H1 (cell line): ENCODE measurements at regions not wholly inside any gene's neighbourhood (a gene's known extent, or its start where the extent isn't known, plus 50 kb on each side); places are given as distances from the start of the nearest gene placed in this dataset.

Experiments
- CTCF ChIA-PET: fragments of 300-600 bp; sonication (Branson Sonifier 250); formaldehyde crosslinking; loops from one replicate; lab custom pipeline; 2021; ENCODE audit not compliant: partially characterized antibody; lab: Charles Lee
- POLR2A ChIA-PET: fragments of 300-600 bp; sonication (Branson Sonifier 250); formaldehyde crosslinking; loops from one replicate; lab custom pipeline; 2021; ENCODE audit warnings: inconsistent platforms; ENCODE audit not compliant: partially characterized antibody; lab: Charles Lee
- DNase-seq, 2 experiments: peaks; one replicate each; pipeline versions ENCODE4 v3.0.0 to v3.0.0-alpha.2; 2010 to 2022; ENCODE audit warnings: low spot score in 2 of 2, low read depth in 1 of 2, mixed read lengths in 1 of 2
- FAIRE-seq: peaks from 2 replicates; lab custom pipeline; 2011; peaks lifted over from hg19 to GRCh38; lab: Jason Lieb, UNC
- H2AFZ ChIP-seq: 2 replicates; pipeline ENCODE4 v1.8.1; 2012; ENCODE audit warnings: low read length, inconsistent platforms
- H2AK5ac ChIP-seq: 2 replicates; pipeline ENCODE4 v1.6.1; 2013; ENCODE audit warnings: low read depth, low read length
- H2BK120ac ChIP-seq: replicated peaks from 2 replicates; pipeline ENCODE3; 2013; ENCODE audit warnings: low read depth, low read length, inconsistent platforms
- H2BK12ac ChIP-seq: 2 replicates; pipeline ENCODE4 v1.6.1; 2013; ENCODE audit warnings: low read depth, low read length
- H2BK15ac ChIP-seq: 2 replicates; pipeline ENCODE4 v1.6.1; 2013; ENCODE audit warnings: low read length
- H2BK20ac ChIP-seq: 2 replicates; pipeline ENCODE4 v1.6.1; 2013; ENCODE audit warnings: low read length
- H2BK5ac ChIP-seq: 2 replicates; pipeline ENCODE4 v1.6.1; 2013; ENCODE audit warnings: low read depth, low read length
- H3K14ac ChIP-seq: 2 replicates; pipeline ENCODE4 v1.6.1; 2013; ENCODE audit warnings: inconsistent platforms; ENCODE audit not compliant: insufficient read length
- H3K18ac ChIP-seq: 2 replicates; pipeline ENCODE4 v1.6.1; 2013; ENCODE audit warnings: low read length; ENCODE audit errors: extremely low read depth
- H3K23ac ChIP-seq: 2 replicates; pipeline ENCODE4 v1.6.1; 2013; ENCODE audit warnings: inconsistent platforms; ENCODE audit not compliant: insufficient read length
- H3K23me2 ChIP-seq: 2 replicates; pipeline ENCODE4 v1.6.1; 2013; ENCODE audit warnings: low read depth, low read length
- H3K27ac ChIP-seq: 2 replicates; pipeline ENCODE4 v1.6.1; 2011; ENCODE audit warnings: low read depth, low read length, inconsistent platforms
- H3K27me3 ChIP-seq, 4 experiments: replicated peaks in 1 of 4; 1 replicate in 1 of 4; 2 replicates in 3 of 4; pipeline versions ENCODE4 v1.6.1 to v1.8.1; 2011 to 2013; ENCODE audit warnings: low read length in 3 of 4, mild to moderate bottlenecking in 3 of 4, inconsistent platforms in 2 of 4, mixed read lengths in 2 of 4, moderate library complexity in 1 of 4; ENCODE audit not compliant: control insufficient read depth in 3 of 4, insufficient read depth in 3 of 4; ENCODE audit errors: extremely low read depth in 1 of 4
- H3K36me3 ChIP-seq, 4 experiments: 2 replicates each; pipeline versions ENCODE4 v1.6.1 to v1.8.1; 2011 to 2013; ENCODE audit warnings: mild to moderate bottlenecking in 4 of 4, low read length in 3 of 4, moderate library complexity in 2 of 4, control low read depth in 1 of 4, inconsistent platforms in 1 of 4; ENCODE audit not compliant: insufficient read depth in 4 of 4, control insufficient read depth in 2 of 4
- H3K4ac ChIP-seq: replicated peaks from 2 replicates; pipeline ENCODE3; 2013; ENCODE audit warnings: low read length, low read depth, mixed read lengths, inconsistent platforms; ENCODE audit not compliant: insufficient read length
- H3K4me1 ChIP-seq, 4 experiments: replicated peaks in 1 of 4; 1 replicate in 1 of 4; 2 replicates in 3 of 4; pipeline versions ENCODE4 v1.6.1 to v1.8.1; 2011 to 2013; ENCODE audit warnings: low read length in 3 of 4, inconsistent platforms in 2 of 4, mixed read lengths in 1 of 4; ENCODE audit not compliant: insufficient read depth in 4 of 4, control insufficient read depth in 3 of 4
- H3K4me2 ChIP-seq, 2 experiments: 2 replicates each; pipeline versions ENCODE4 v1.6.1 to v1.8.1; 2011 to 2013; ENCODE audit warnings: low read depth in 2 of 2, low read length in 2 of 2, control low read depth in 1 of 2, inconsistent platforms in 1 of 2, mild to moderate bottlenecking in 1 of 2; ENCODE audit not compliant: insufficient read depth in 1 of 2
- H3K4me3 ChIP-seq, 4 experiments: fragments of 200-600, 300-600 bp in 1 of 4; sonication (generic), shearing (Covaris generic), sonication (Bioruptor Twin) in 1 of 4; 2 replicates each; pipeline versions ENCODE4 v1.5.1 to v1.8.1; 2011 to 2016; ENCODE audit warnings: low read length in 4 of 4, low read depth in 3 of 4, control low read depth in 2 of 4, inconsistent platforms in 2 of 4, mild to moderate bottlenecking in 2 of 4, mixed read lengths in 1 of 4, moderate library complexity in 1 of 4; ENCODE audit not compliant: insufficient read depth in 2 of 4; ENCODE audit errors: extremely low read depth in 1 of 4
- H3K56ac ChIP-seq: replicated peaks from 2 replicates; pipeline ENCODE3; 2013; ENCODE audit warnings: low read depth, mild to moderate bottlenecking, mixed read lengths, low read length, inconsistent platforms; ENCODE audit not compliant: insufficient read length
- H3K79me1 ChIP-seq: 2 replicates; pipeline ENCODE4 v1.6.1; 2013; ENCODE audit warnings: low read depth, low read length, control low read depth
- H3K79me2 ChIP-seq, 2 experiments: 2 replicates each; pipeline versions ENCODE4 v1.6.1 to v1.8.1; 2012 to 2013; ENCODE audit warnings: low read length in 2 of 2, mild to moderate bottlenecking in 2 of 2, inconsistent platforms in 1 of 2; ENCODE audit not compliant: insufficient read depth in 2 of 2, control insufficient read depth in 1 of 2
- H3K9ac ChIP-seq, 4 experiments: replicated peaks in 1 of 4; 1 replicate in 1 of 4; 2 replicates in 3 of 4; pipeline versions ENCODE4 v1.6.1 to v1.8.1; 2011 to 2013; ENCODE audit warnings: low read depth in 3 of 4, low read length in 3 of 4, control low read depth in 2 of 4, mild to moderate bottlenecking in 2 of 4, moderate library complexity in 2 of 4, inconsistent platforms in 1 of 4; ENCODE audit errors: extremely low read depth in 1 of 4
- H3K9me3 ChIP-seq, 2 experiments: 2 replicates each; pipeline versions ENCODE4 v1.6.1 to v1.8.1; 2012 to 2013; ENCODE audit warnings: mild to moderate bottlenecking in 2 of 2, moderate library complexity in 2 of 2, control low read depth in 1 of 2, inconsistent platforms in 1 of 2, low read depth in 1 of 2, low read length in 1 of 2, mixed read lengths in 1 of 2; ENCODE audit not compliant: insufficient read depth in 2 of 2
- H4K20me1 ChIP-seq, 2 experiments: replicated peaks in 1 of 2; 2 replicates each; pipeline versions ENCODE3 to v1.8.1; 2011 to 2013; ENCODE audit warnings: inconsistent platforms in 2 of 2, low read length in 2 of 2, mild to moderate bottlenecking in 1 of 2; ENCODE audit not compliant: insufficient read depth in 2 of 2, control insufficient read depth in 1 of 2
- H4K5ac ChIP-seq: 2 replicates; pipeline ENCODE4 v1.6.1; 2013; ENCODE audit warnings: low read length, low read depth, mixed read lengths, inconsistent platforms; ENCODE audit not compliant: insufficient read length
- H4K8ac ChIP-seq: 2 replicates; pipeline ENCODE4 v1.8.0; 2013; ENCODE audit warnings: mild to moderate bottlenecking, moderate library complexity, low read length, inconsistent platforms; ENCODE audit not compliant: insufficient read depth; ENCODE audit errors: extremely low read depth
- H4K91ac ChIP-seq: replicated peaks from 2 replicates; pipeline ENCODE3; 2013; ENCODE audit warnings: low read length, mixed read lengths, inconsistent platforms; ENCODE audit not compliant: insufficient read length
- CBX5 ChIP-seq: fragments of 300-800, 300-1000 bp; sonication (generic); IDR thresholded peaks from 2 replicates; pipeline ENCODE4 v1.7.1; 2016; ENCODE audit warnings: antibody characterized with exemption, low read length, low read depth
- CEBPB ChIP-seq: IDR thresholded peaks from 2 replicates; pipeline ENCODE4 v1.6.1; 2012; ENCODE audit warnings: low read depth, low read length
- CREB1 ChIP-seq: IDR thresholded peaks from 2 replicates; pipeline ENCODE4 v1.6.1; 2012; ENCODE audit warnings: inconsistent platforms
- EGR1 ChIP-seq: IDR thresholded peaks from 2 replicates; pipeline ENCODE4 v1.6.1; 2011; ENCODE audit warnings: low read depth, low read length, borderline replicate concordance
- KDM4A ChIP-seq: IDR thresholded peaks from one replicate; pipeline ENCODE4 v1.7.1; 2012; ENCODE audit warnings: low read depth, mild to moderate bottlenecking, moderate library complexity, low read length, inconsistent platforms; ENCODE audit not compliant: severe bottlenecking
- POLR2AphosphoS5 ChIP-seq: IDR thresholded peaks from 2 replicates; pipeline ENCODE4 v1.6.1; 2011; ENCODE audit warnings: low read depth, low read length
- TAF1 ChIP-seq: IDR thresholded peaks from 2 replicates; pipeline ENCODE4 v1.6.1; 2011; ENCODE audit warnings: mild to moderate bottlenecking, low read depth, low read length
- TEAD4 ChIP-seq: IDR thresholded peaks from 2 replicates; pipeline ENCODE4 v1.6.1; 2012; ENCODE audit warnings: low read depth, low read length, inconsistent platforms, mixed read lengths
- ZNF274 ChIP-seq: IDR thresholded peaks from 2 replicates; pipeline ENCODE4 v1.7.0; 2012; ENCODE audit warnings: low read length, borderline replicate concordance; ENCODE audit errors: extremely low read depth
- WGBS, 2 experiments: shearing (Covaris generic) in 1 of 2; methylation state at CpG; one replicate each; pipeline versions ENCODE4 v1.1.6 to v1.1.7; 2013 to 2015; ENCODE audit warnings: low lambda C conversion rate in 2 of 2, mixed read lengths in 2 of 2, inconsistent platforms in 1 of 2, low coverage in 1 of 2, missing lambda C conversion rate in 1 of 2; ENCODE audit not compliant: insufficient replicate concordance in 2 of 2, insufficient coverage in 1 of 2, insufficient read length in 1 of 2; ENCODE audit errors: extremely low coverage in 1 of 2, missing lambda C conversion rate in 1 of 2; 5-methylcytosine and 5-hydroxymethylcytosine counted together
- TF ChIP-seq, protein P1 (sequence below), 3 experiments: IDR thresholded peaks; 1 replicate in 2 of 3; 2 replicates in 1 of 3; pipeline versions ENCODE4 v1.5.1 to v1.6.1; 2011; ENCODE audit warnings: low read length in 3 of 3, mild to moderate bottlenecking in 3 of 3, inconsistent platforms in 2 of 3, low read depth in 1 of 3, moderate library complexity in 1 of 3; ENCODE audit not compliant: insufficient read depth in 1 of 3; ENCODE audit errors: control extremely low read depth in 1 of 3

GRCh38 chr6:74782346-74782745, 423.5 kb downstream of the COL12A1 start:
- no peak for FAIRE-seq

More at GRCh38 chr6:74782346-74782745, 423.5 kb downstream of the COL12A1 start:
- TF ChIP-seq EGR1 (no peak), KDM4A (no peak), TEAD4 (no peak), CREB1 (no peak), POLR2AphosphoS5 (no peak), CEBPB (no peak), ZNF274 (no peak), CBX5 (no peak), TAF1 (no peak)
- TF ChIP-seq, protein P1, sequence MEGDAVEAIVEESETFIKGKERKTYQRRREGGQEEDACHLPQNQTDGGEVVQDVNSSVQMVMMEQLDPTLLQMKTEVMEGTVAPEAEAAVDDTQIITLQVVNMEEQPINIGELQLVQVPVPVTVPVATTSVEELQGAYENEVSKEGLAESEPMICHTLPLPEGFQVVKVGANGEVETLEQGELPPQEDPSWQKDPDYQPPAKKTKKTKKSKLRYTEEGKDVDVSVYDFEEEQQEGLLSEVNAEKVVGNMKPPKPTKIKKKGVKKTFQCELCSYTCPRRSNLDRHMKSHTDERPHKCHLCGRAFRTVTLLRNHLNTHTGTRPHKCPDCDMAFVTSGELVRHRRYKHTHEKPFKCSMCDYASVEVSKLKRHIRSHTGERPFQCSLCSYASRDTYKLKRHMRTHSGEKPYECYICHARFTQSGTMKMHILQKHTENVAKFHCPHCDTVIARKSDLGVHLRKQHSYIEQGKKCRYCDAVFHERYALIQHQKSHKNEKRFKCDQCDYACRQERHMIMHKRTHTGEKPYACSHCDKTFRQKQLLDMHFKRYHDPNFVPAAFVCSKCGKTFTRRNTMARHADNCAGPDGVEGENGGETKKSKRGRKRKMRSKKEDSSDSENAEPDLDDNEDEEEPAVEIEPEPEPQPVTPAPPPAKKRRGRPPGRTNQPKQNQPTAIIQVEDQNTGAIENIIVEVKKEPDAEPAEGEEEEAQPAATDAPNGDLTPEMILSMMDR (IDR thresholded peaks at IDR 0.05; ENCODE audit: control extremely low read depth in 1 of 3, insufficient read depth in 1 of 3, low read depth in 1 of 3, low read length in 3 of 3) = no peak
- TF ChIP-seq, all 59 proteins: peak for 0
- Histone ChIP-seq H3K56ac (no peak overlapping the region), H4K20me1 (no peaks in the 10 kb centered on the region), H3K23me2 (no peaks in the 10 kb centered on the region), H3K4me3 (no peak overlapping the region), H2BK15ac (no peak overlapping the region), H2BK5ac (no peak overlapping the region), H2BK20ac (no peak overlapping the region), H3K4me2 (no peak overlapping the region), H3K79me2 (no peaks in the 10 kb centered on the region), H4K8ac (no peak overlapping the region), H3K18ac (no peak overlapping the region), H2AFZ (no peak overlapping the region), H3K79me1 (no peaks in the 10 kb centered on the region), H3K9ac (no peak overlapping the region), H4K91ac (no peak overlapping the region), H2AK5ac (no peak overlapping the region), H3K36me3 (no peaks in the 10 kb centered on the region), H3K4me1 (no peaks in the 10 kb centered on the region), H3K27ac (no peak overlapping the region), H4K5ac (no peak overlapping the region), H2BK120ac (no peak overlapping the region), H2BK12ac (no peak overlapping the region), H3K4ac (no peak overlapping the region), H3K23ac (no peak overlapping the region), H3K9me3 (no peaks in the 10 kb centered on the region), H3K27me3 (no peaks in the 10 kb centered on the region), H3K14ac (no peak overlapping the region)
- CTCF ChIA-PET = interaction anchor here (1.3 kb wide), 1 partner anchor 29 kb away, joined by 3 read pairs; no protein-coding TSS in a partner anchor
- POLR2A ChIA-PET = interaction anchor here (1.3 kb wide), 1 partner anchor 14 kb away, joined by 4 read pairs; no protein-coding TSS in a partner anchor
- DNase-seq = no peak
- 80% methylated on average over 1 of the region's 1 CpG; no CpG with 5 or more reads in 1 of the 2 experiments for WGBS, 2 experiments
